Common myeloid progenitor, CD34-positive (primary cell): ENCODE measurements at regions not wholly inside any gene's neighbourhood (a gene's known extent, or its start where the extent isn't known, plus 50 kb on each side); places are given as distances from the start of the nearest gene placed in this dataset.
"Not testable (repeated sequence)": the region's sequence is repeated elsewhere in the genome, so short reads cannot be mapped to it uniquely, and the experiment has no call there.

ENCODE experiments used
- CTCF ChIA-PET: fragments of 350-600 bp; sonication (Branson Sonifier 250); formaldehyde crosslinking; loops from one replicate; lab custom pipeline; 2021; ENCODE audit warnings: antibody characterized with exemption; lab: Charles Lee
- POLR2A ChIA-PET: fragments of 350-600 bp; sonication (Branson Sonifier 250); formaldehyde crosslinking; loops from one replicate; lab custom pipeline; 2021; ENCODE audit warnings: antibody characterized with exemption; lab: Charles Lee
- DNase-seq, 3 donors: peaks; one replicate each; pipeline versions ENCODE4 v3.0.0 to v3.0.0-alpha.2; 2013
- H3K27ac ChIP-seq, 2 experiments: 1 replicate in 1 of 2; 2 replicates in 1 of 2; pipeline ENCODE4 v1.7.0; 2013; ENCODE audit warnings: inconsistent platforms in 2 of 2, low read length in 2 of 2, mild to moderate bottlenecking in 2 of 2, low read depth in 1 of 2, moderate library complexity in 1 of 2; ENCODE audit not compliant: severe bottlenecking in 2 of 2, insufficient read depth in 1 of 2, poor library complexity in 1 of 2
- H3K27me3 ChIP-seq, 5 experiments: replicated peaks in 2 of 5; 1 replicate in 3 of 5; 2 replicates in 2 of 5; pipeline versions ENCODE4 v1.6.1 to v1.7.0; 2013; ENCODE audit warnings: low read length in 4 of 5, mild to moderate bottlenecking in 2 of 5, moderate library complexity in 2 of 5, inconsistent platforms in 1 of 5; ENCODE audit not compliant: insufficient read depth in 5 of 5, control insufficient read depth in 4 of 5
- H3K36me3 ChIP-seq, 4 experiments: 1 replicate in 2 of 4; 2 replicates in 2 of 4; pipeline versions ENCODE4 v1.6.1 to v1.7.0; 2013; ENCODE audit warnings: low read length in 3 of 4, control low read depth in 1 of 4, mild to moderate bottlenecking in 1 of 4; ENCODE audit not compliant: control insufficient read depth in 4 of 4, insufficient read depth in 4 of 4
- H3K4me1 ChIP-seq, 4 experiments: 1 replicate in 3 of 4; 2 replicates in 1 of 4; pipeline versions ENCODE4 v1.6.1 to v1.7.1; 2013; ENCODE audit warnings: low read length in 3 of 4, mild to moderate bottlenecking in 3 of 4, control low read depth in 1 of 4, inconsistent platforms in 1 of 4, moderate library complexity in 1 of 4; ENCODE audit not compliant: control insufficient read depth in 4 of 4, insufficient read depth in 4 of 4; ENCODE audit errors: control extremely low read depth in 1 of 4
- H3K4me3 ChIP-seq, 7 experiments: 1 replicate in 4 of 7; 2 replicates in 3 of 7; pipeline versions ENCODE4 v1.5.1 to v1.7.0; 2013; ENCODE audit warnings: mild to moderate bottlenecking in 7 of 7, low read length in 6 of 7, moderate library complexity in 6 of 7, inconsistent platforms in 2 of 7, low read depth in 2 of 7, control low read depth in 1 of 7; ENCODE audit not compliant: insufficient read depth in 4 of 7, control insufficient read depth in 1 of 7; ENCODE audit errors: extremely low read depth in 1 of 7
- H3K9me3 ChIP-seq, 5 experiments: 1 replicate in 4 of 5; 2 replicates in 1 of 5; pipeline versions ENCODE4 v1.6.1 to v1.7.1; 2013; ENCODE audit warnings: low read length in 4 of 5, mild to moderate bottlenecking in 2 of 5, inconsistent platforms in 1 of 5, low read depth in 1 of 5, moderate library complexity in 1 of 5; ENCODE audit not compliant: control insufficient read depth in 4 of 5, insufficient read depth in 2 of 5; ENCODE audit errors: control extremely low read depth in 1 of 5
- WGBS: methylation state at CpG from one replicate; pipeline ENCODE4 v1.1.5; 2013; ENCODE audit not compliant: insufficient coverage; 5-methylcytosine and 5-hydroxymethylcytosine counted together

- POLR2A ChIA-PET, result no interaction called here
Measured at GRCh38 chr1:83495560-83495959, 503.4 kb downstream of the TTLL7 start.

GRCh38 chr1:83493633-83494032, 505.3 kb downstream of the TTLL7 start:
- no peak for DNase-seq
- 100% methylated on average over 1 of the region's 2 CpGs for WGBS

More at GRCh38 chr1:83495560-83495959, 503.4 kb downstream of the TTLL7 start:
- Histone ChIP-seq H3K27ac (no peak overlapping the region), H3K36me3 (no peaks in the 10 kb centered on the region), H3K9me3 (no peaks in the 10 kb centered on the region), H3K27me3 (no peaks in the 10 kb centered on the region), H3K4me3 (no peak overlapping the region), H3K4me1 (no peaks in the 10 kb centered on the region)
- no peak for DNase-seq
- 96% methylated on average over 6 of the region's 9 CpGs for WGBS
- CTCF ChIA-PET, result no interaction called here

GRCh38 chr1:83491930-83492329, 507.0 kb downstream of the TTLL7 start:
- Histone ChIP-seq H3K4me3 (no peak overlapping the region), H3K9me3 (no peaks in the 10 kb centered on the region), H3K27me3 (no peaks in the 10 kb centered on the region), H3K27ac (no peak overlapping the region), H3K4me1 (no peaks in the 10 kb centered on the region), H3K36me3 (no peaks in the 10 kb centered on the region)
- CTCF ChIA-PET, result no interaction called here
- POLR2A ChIA-PET, result no interaction called here
- 100% methylated on average over 2 of the region's 2 CpGs for WGBS
- DNase-seq, result no peak

More at GRCh38 chr1:83493633-83494032, 505.3 kb downstream of the TTLL7 start:
- ChIA-PET POLR2A (no interaction called here), CTCF (no interaction called here)
- Histone ChIP-seq H3K4me1 (no peaks in the 10 kb centered on the region), H3K4me3 (no peak overlapping the region), H3K36me3 (no peaks in the 10 kb centered on the region), H3K27me3 (no peaks in the 10 kb centered on the region), H3K27ac (no peak overlapping the region), H3K9me3 (no peaks in the 10 kb centered on the region)

- DNase-seq, result no peak
- POLR2A ChIA-PET, result no interaction called here
- H3K4me1 ChIP-seq, result no peaks in the 10 kb centered on the region
- H3K4me3 ChIP-seq, result no peak overlapping the region
- no peaks in the 10 kb centered on the region for H3K9me3 ChIP-seq
- CTCF ChIA-PET, result no interaction called here
- H3K27me3 ChIP-seq, result no peaks in the 10 kb centered on the region
- no peak overlapping the region for H3K27ac ChIP-seq
- H3K36me3 ChIP-seq, result no peaks in the 10 kb centered on the region
Measured at GRCh38 chr1:83490988-83491387, 507.9 kb downstream of the TTLL7 start.

- H3K27ac ChIP-seq, H3K27me3 ChIP-seq, H3K36me3 ChIP-seq, H3K4me3 ChIP-seq, H3K4me1 ChIP-seq, POLR2A ChIA-PET, CTCF ChIA-PET, DNase-seq, H3K9me3 ChIP-seq: not testable (repeated sequence)
Measured at GRCh38 chr1:83488105-83488504, 510.8 kb downstream of the TTLL7 start.

GRCh38 chr1:83487460-83487859, 511.5 kb downstream of the TTLL7 start:
- H3K27me3 ChIP-seq, H3K36me3 ChIP-seq, CTCF ChIA-PET, DNase-seq, POLR2A ChIA-PET, H3K27ac ChIP-seq, H3K9me3 ChIP-seq, H3K4me1 ChIP-seq, H3K4me3 ChIP-seq: not testable (repeated sequence)
- no CpG with 5 or more reads among the region's 1 CpG for WGBS

GRCh38 chr1:83485314-83486019, 513.5 kb downstream of the TTLL7 start:
- CTCF ChIA-PET, POLR2A ChIA-PET, H3K27me3 ChIP-seq: not testable (repeated sequence)

More at GRCh38 chr1:83485314-83486019, 513.5 kb downstream of the TTLL7 start:
- H3K9me3 ChIP-seq, H3K36me3 ChIP-seq, H3K4me1 ChIP-seq, H3K27ac ChIP-seq, H3K4me3 ChIP-seq, DNase-seq: not testable (repeated sequence)
- WGBS, result no CpG with 5 or more reads among the region's 2 CpGs
